ENCODE measurements at regions not wholly inside any gene's neighbourhood (a gene's known extent, or its start where the extent isn't known, plus 50 kb on each side); places are given as distances from the start of the nearest gene placed in this dataset.

- no peak for TF ChIP-seq ZNF138 (tag by site-specific recombination; IDR thresholded peaks at IDR 0.05; ENCODE audit: borderline replicate concordance)
- no peak for TF ChIP-seq ZNF560 (tag by site-specific recombination; IDR thresholded peaks at IDR 0.05; ENCODE audit: borderline replicate concordance)
- TF ChIP-seq ZFP37 (tag by site-specific recombination; IDR thresholded peaks at IDR 0.05) = no peak
- TF ChIP-seq ZNF426 (tag by site-specific recombination; IDR thresholded peaks at IDR 0.05) = no peak
- no peak for TF ChIP-seq CTCF (tag by site-specific recombination; IDR thresholded peaks at IDR 0.05)
- no peak for TF ChIP-seq ATF2 (tag by site-specific recombination; IDR thresholded peaks at IDR 0.05; ENCODE audit: low read depth)
These were observed 295.7 kb downstream of the FZD1 start for GRCh38 chr7:91559947-91560346.
